ENCODE measurements at regions not wholly inside any gene's neighbourhood (a gene's known extent, or its start where the extent isn't known, plus 50 kb on each side); places are given as distances from the start of the nearest gene placed in this dataset.

- no peak for DNase-seq (ENCODE audit: extremely low read depth, low read depth)
- no peak for TF ChIP-seq CTCF (IDR thresholded peaks at IDR 0.05; ENCODE audit: low read depth, low read length)
Observed at GRCh38 chr21:24903994-24904635, 703.2 kb downstream of the MRPL39 start.

DNA sequence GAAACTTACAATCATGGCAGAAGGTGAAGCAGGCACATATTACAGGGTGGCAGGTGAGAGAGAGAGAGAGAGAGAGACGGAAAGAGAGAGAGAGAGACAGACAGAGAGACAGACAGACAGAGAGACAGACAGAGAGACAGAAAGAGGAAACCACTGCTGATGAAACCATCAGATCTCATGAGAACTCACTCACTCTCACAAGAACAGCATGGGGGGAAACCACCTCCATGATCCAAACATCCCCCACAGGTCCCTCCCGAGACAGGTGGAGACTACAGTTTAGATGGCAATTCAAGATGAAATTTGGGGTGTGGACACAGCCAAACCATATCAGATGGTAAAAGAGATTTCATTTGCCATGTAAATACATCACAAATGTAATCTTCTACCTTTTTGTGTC, 708.1 kb downstream of the MRPL39 start:
- DNase-seq (ENCODE audit: extremely low read depth, low read depth) = no peak
- TF ChIP-seq CTCF (IDR thresholded peaks at IDR 0.05; ENCODE audit: low read depth, low read length) = no peak

- TF ChIP-seq CTCF (IDR thresholded peaks at IDR 0.05; ENCODE audit: low read depth, low read length) = no peak
- DNase-seq (ENCODE audit: extremely low read depth, low read depth) = no peak
Observed at GRCh38 chr21:24897883-24898282, 709.4 kb downstream of the MRPL39 start.

DNA sequence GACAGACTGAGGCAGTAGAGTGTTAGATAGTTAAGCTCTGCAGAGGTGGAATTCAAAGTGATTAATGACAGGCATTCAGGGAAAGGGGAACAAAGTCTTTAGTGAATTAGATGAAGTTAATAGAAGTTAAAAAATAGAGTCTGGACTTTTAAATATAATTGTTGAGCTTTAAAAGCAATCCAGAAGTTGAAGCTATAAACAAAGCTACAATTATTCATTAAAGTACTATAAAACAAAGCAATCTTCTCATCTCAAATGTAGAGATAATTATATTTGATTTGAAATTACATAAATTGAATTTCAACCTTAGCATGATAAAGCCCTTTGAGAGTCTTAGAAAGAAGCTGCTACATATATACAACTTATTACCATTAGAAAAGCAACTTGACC, 710.6 kb downstream of the MRPL39 start:
- TF ChIP-seq CTCF (IDR thresholded peaks at IDR 0.05; ENCODE audit: low read depth, low read length) = no peak

GRCh38 chr21:24895885-24896734, 711.2 kb downstream of the MRPL39 start:
- DNase-seq (ENCODE audit: extremely low read depth, low read depth) = no peak
- peak; percentile 12 for TF ChIP-seq CTCF (IDR thresholded peaks at IDR 0.05; ENCODE audit: low read depth, low read length)

More for the DNA sequence above, 710.6 kb downstream of the MRPL39 start:
- no peak for DNase-seq (ENCODE audit: extremely low read depth, low read depth)

DNA sequence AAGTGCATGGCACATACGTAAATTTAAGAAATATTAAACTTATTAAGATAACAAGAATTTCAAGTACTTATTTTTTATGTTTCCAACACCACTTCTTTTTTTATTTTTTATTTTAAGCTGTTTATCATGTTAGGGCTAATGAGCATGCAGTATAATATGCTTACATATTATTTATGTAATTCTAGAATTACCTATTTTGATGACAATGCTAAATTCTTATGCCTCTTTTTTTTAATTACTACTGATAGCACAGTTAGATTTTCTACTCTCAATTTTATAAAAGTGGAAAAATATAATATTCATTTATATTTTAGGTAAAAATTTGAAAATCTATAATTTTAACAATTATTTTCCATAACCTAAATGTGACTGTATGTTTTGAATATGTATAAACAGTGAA, 713.0 kb downstream of the MRPL39 start:
- TF ChIP-seq CTCF (IDR thresholded peaks at IDR 0.05; ENCODE audit: low read depth, low read length) = no peak

DNA sequence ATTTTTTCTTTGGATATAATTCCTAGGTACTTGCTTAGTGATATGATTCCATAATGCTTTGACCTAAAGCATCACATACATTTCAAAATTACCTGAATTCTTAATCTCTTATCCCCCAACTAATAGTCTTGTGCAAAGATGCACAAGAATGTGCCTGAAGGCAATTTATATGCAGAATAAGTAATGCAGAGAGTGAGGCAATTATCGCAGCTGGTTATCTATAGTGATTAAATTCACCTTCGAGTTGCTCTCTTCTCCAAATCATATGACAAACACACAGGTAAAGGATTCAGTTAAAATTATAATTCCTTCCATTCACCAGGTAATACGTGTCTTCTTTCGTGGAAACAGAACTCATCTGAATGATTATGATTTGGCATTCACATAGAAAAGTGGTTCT, 717.3 kb downstream of the MRPL39 start:
- TF ChIP-seq CTCF (IDR thresholded peaks at IDR 0.05; ENCODE audit: low read depth, low read length) = no peak
- DNase-seq (ENCODE audit: extremely low read depth, low read depth) = no peak

More for the DNA sequence above, 713.0 kb downstream of the MRPL39 start:
- no peak for DNase-seq (ENCODE audit: extremely low read depth, low read depth)

Data from AG09319 (cell line).